ENCODE measurements at regions not wholly inside any gene's neighbourhood (a gene's known extent, or its start where the extent isn't known, plus 50 kb on each side); places are given as distances from the start of the nearest gene placed in this dataset.

DNA sequence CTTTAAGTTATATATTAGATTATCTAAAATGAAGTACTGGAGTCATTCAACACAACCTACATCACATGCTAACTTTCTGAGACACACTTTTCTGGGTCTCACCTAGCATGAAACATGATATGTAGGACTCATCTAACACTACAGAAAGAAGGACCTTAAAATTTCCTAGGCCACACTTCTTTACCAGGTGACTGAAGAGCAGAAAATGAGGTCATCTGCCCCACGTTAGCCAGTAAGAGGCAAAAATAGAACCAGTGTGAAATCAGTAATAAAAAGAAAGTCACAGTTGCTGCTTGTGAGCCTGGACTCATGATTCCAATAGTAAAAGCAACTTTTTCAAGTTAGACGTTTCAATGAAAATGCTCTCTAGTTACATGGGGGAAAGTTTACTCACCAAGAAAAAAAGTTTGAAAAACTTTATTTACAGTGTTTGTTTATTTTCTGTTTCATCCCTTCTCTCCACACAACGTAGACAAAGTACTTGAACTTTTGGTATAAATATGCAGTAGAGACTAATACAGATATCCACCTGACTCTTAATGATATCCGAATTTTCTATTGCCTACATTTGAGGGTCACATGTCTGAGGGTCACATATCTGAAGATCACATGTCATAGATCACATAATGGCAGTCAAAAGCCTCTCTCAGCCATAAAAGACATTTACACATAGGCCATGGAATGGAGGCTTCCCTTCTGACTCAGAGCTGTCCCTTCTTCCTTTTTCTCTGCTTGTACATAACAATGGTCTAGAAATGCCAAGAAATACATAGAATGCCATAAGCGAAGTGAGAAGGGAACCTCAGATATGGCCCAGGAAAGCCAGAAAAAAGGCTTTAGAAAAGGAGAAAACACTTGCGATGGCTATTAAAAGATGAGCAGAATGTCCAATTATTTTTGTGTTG lies 362.9 kb downstream of the ZEB2 start:
- no peak overlapping the region for H3K4me3 ChIP-seq (ENCODE audit: low read length)
- no peak for DNase-seq (ENCODE audit: low read depth)
- TF ChIP-seq, protein P1, sequence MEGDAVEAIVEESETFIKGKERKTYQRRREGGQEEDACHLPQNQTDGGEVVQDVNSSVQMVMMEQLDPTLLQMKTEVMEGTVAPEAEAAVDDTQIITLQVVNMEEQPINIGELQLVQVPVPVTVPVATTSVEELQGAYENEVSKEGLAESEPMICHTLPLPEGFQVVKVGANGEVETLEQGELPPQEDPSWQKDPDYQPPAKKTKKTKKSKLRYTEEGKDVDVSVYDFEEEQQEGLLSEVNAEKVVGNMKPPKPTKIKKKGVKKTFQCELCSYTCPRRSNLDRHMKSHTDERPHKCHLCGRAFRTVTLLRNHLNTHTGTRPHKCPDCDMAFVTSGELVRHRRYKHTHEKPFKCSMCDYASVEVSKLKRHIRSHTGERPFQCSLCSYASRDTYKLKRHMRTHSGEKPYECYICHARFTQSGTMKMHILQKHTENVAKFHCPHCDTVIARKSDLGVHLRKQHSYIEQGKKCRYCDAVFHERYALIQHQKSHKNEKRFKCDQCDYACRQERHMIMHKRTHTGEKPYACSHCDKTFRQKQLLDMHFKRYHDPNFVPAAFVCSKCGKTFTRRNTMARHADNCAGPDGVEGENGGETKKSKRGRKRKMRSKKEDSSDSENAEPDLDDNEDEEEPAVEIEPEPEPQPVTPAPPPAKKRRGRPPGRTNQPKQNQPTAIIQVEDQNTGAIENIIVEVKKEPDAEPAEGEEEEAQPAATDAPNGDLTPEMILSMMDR (IDR thresholded peaks at IDR 0.05; ENCODE audit: insufficient read depth, low read depth, low read length, missing control alignments), result no peak

DNA sequence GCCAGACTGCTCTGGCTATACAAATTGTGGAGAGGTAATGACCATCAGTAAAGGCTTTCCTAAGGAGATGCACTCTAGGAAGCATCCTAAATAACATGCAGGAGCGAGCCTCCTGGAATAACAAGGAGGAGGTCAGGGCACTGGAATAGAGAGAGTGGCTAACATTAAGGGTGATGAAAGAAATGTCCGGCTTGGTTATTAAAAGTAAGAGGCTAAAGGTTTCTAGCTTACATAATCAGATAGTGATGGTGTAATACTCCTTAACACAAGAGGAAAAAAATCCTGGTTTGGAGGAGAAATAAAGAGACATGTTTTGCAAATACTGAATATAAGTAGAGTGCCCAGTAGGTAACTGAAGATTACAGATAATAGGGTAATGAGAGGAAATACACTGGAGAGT lies 365.7 kb downstream of the ZEB2 start:
- no peak overlapping the region for H3K4me3 ChIP-seq (ENCODE audit: low read length)
- TF ChIP-seq, protein P1 (IDR thresholded peaks at IDR 0.05; ENCODE audit: insufficient read depth, low read depth, low read length, missing control alignments), result no peak
- no peak for DNase-seq (ENCODE audit: low read depth)

DNA sequence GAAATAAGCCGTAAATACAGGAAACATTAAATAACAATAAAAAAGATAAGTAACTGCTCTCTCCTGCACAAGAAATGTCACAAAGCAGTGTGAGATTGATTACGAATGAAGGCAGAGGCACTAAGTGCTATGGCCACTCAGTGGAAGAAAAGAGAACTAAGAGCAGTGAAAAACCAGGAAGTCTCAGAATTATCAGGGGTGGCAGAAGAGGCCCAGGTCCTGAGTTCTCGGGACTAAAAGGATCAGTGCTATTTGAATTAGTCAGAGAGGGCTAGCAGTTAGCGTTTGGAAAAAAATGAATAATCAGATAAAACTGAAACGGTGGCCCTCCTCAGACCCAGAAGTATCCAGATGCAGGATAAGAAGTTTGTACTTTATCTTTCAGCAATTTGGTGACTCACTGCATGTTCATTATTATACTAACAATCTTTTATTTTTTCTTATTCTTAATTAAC lies 367.1 kb downstream of the ZEB2 start:
- no peak for DNase-seq (ENCODE audit: low read depth)
- H3K4me3 ChIP-seq (ENCODE audit: low read length), result no peak overlapping the region
- TF ChIP-seq, protein P1 (IDR thresholded peaks at IDR 0.05; ENCODE audit: insufficient read depth, low read depth, low read length, missing control alignments), result no peak

DNA sequence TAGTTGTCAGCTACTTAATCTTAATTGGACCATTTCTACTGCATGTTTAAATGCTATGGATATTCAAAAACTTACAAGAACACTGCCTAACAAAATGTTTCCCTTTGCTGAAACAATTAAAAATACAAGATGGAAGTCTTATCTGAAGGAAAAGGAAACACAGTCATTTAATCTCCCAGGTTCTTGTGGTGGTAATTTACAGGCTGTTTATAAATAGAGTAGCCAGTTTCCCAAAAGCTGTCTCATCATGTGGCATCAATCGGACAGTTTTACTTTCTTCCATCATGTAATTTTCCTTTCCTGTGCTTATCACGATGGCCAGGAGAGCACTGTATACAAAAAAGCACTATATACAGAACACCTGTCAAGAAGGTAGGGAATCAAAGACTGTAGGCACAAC lies 368.1 kb downstream of the ZEB2 start:
- TF ChIP-seq, protein P1 (IDR thresholded peaks at IDR 0.05; ENCODE audit: insufficient read depth, low read depth, low read length, missing control alignments), result no peak
- no peak overlapping the region for H3K4me3 ChIP-seq (ENCODE audit: low read length)
- no peak for DNase-seq (ENCODE audit: low read depth)

DNA sequence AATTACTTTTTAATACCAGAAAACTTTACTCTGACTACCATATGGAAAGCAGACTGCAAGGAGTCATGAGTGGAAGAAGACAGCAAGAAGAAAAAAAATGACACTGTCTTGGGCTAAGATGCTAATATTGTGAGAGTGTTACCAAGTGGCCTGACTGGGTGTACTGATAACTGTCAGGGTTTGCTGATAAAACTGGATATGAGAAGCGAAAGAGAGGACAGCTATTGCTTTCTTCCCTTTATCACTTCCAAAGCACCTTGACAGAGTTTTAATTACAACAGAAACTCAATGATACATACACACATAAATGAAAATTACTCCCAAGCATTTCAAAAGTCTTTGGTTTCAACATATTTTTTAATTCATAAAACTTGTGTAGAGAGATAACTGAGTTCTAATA lies 368.5 kb downstream of the ZEB2 start:
- no peak overlapping the region for H3K4me3 ChIP-seq (ENCODE audit: low read length)
- TF ChIP-seq, protein P1 (IDR thresholded peaks at IDR 0.05; ENCODE audit: insufficient read depth, low read depth, low read length, missing control alignments), result no peak
- no peak for DNase-seq (ENCODE audit: low read depth)

DNA sequence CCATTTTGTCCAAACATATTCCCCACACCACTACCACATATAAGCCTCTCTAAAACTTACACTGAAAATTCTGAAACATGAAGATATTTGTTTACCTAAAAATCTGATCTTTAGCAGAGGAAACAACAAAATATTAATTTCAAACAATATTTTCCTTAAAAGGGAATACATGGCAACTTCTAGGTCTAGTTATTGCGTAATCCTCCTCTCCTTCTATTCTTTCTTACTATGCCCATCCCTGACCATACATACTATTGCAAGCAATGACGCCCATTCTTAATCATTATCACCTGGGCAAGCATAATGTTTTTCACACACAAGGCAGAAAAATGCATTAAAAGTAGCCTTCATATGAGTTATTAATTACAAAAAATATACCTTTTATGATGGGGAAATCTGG lies 372.6 kb downstream of the ZEB2 start:
- no peak overlapping the region for H3K4me3 ChIP-seq (ENCODE audit: low read length)
- TF ChIP-seq, protein P1 (IDR thresholded peaks at IDR 0.05; ENCODE audit: insufficient read depth, low read depth, low read length, missing control alignments), result no peak
- DNase-seq (ENCODE audit: low read depth), result no peak

DNA sequence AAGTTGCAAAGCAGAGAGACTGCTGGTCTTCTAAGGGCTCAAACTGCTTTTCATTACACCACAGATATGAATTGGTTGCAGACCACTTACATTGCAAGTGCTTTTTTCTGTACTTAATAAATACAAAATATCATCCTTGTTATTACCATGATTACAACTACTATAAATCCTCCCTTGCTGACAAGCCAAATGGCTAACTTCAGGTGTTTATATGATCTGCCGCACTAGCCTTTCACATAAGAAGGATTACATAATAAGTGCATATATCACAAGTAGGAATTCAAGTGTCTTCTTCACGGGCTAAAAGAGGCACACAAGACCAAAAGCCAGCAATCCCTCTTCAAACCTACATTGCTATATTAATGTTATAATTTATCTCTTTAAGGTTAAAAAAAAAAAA lies 373.0 kb downstream of the ZEB2 start:
- DNase-seq (ENCODE audit: low read depth), result no peak
- no peak overlapping the region for H3K4me3 ChIP-seq (ENCODE audit: low read length)
- TF ChIP-seq, protein P1 (IDR thresholded peaks at IDR 0.05; ENCODE audit: insufficient read depth, low read depth, low read length, missing control alignments), result no peak

Measured in epithelial cell of esophagus (primary cell).